OCI-LY1 (cell line): ENCODE measurements at regions not wholly inside any gene's neighbourhood (a gene's known extent, or its start where the extent isn't known, plus 50 kb on each side); places are given as distances from the start of the nearest gene placed in this dataset.

Source experiments
- H2AFZ ChIP-seq: fragments of 200-600 bp; sonication (generic), shearing (Covaris generic); 2 replicates; pipeline ENCODE4 v1.6.0; 2014; ENCODE audit warnings: antibody characterized with exemption, mild to moderate bottlenecking, low read length
- H3F3A ChIP-seq: fragments of 200-600 bp; sonication (generic), shearing (Covaris generic); 2 replicates; pipeline ENCODE4 v1.6.0; 2014; ENCODE audit warnings: mild to moderate bottlenecking, antibody characterized with exemption, low read length, moderate library complexity; ENCODE audit not compliant: insufficient read depth
- H3K27ac ChIP-seq: fragments of 200-600 bp; sonication (generic); 2 replicates; pipeline ENCODE4 v1.5.1; 2014; ENCODE audit warnings: low read length, mixed run types, mild to moderate bottlenecking, low read depth; ENCODE audit not compliant: poor library complexity, severe bottlenecking
- H3K27me3 ChIP-seq: fragments of 200-600 bp; sonication (generic); 2 replicates; pipeline ENCODE4 v1.6.0; 2014; ENCODE audit warnings: antibody characterized with exemption, mild to moderate bottlenecking, low read length, moderate library complexity; ENCODE audit not compliant: insufficient read depth
- H3K36me3 ChIP-seq: fragments of 200-600 bp; sonication (generic); 2 replicates; pipeline ENCODE4 v1.6.1; 2014; ENCODE audit warnings: mild to moderate bottlenecking, antibody characterized with exemption, low read length, moderate library complexity, mixed read lengths; ENCODE audit not compliant: insufficient read depth
- H3K4me1 ChIP-seq: fragments of 200-600 bp; sonication (generic); 2 replicates; pipeline ENCODE4 v1.5.1; 2014; ENCODE audit warnings: mild to moderate bottlenecking, low read length, moderate library complexity; ENCODE audit not compliant: insufficient read depth, severe bottlenecking
- H3K4me2 ChIP-seq: fragments of 200-600 bp; sonication (generic), shearing (Covaris generic); 2 replicates; pipeline ENCODE4 v1.6.1; 2014; ENCODE audit warnings: low read length
- H3K4me3 ChIP-seq: fragments of 200-600 bp; sonication (generic); 2 replicates; pipeline ENCODE4 v1.5.1; 2014; ENCODE audit warnings: low read length, low read depth, mild to moderate bottlenecking, mixed read lengths; ENCODE audit not compliant: poor library complexity, severe bottlenecking
- H3K79me2 ChIP-seq: fragments of 200-600 bp; shearing (Covaris generic); 2 replicates; pipeline ENCODE4 v1.6.1; 2016; ENCODE audit warnings: mixed run types, low read length, mixed read lengths; ENCODE audit not compliant: insufficient read depth
- H3K9ac ChIP-seq: fragments of 200-600 bp; sonication (generic), shearing (Covaris generic); 2 replicates; pipeline ENCODE4 v1.6.1; 2014; ENCODE audit warnings: mild to moderate bottlenecking, low read length, mixed read lengths
- H3K9me2 ChIP-seq: fragments of 200-600 bp; sonication (generic), shearing (Covaris generic); 2 replicates; pipeline ENCODE4 v1.6.1; 2014; ENCODE audit warnings: low read depth, mild to moderate bottlenecking, low read length, mixed read lengths
- H3K9me3 ChIP-seq: fragments of 200-600 bp; shearing (Covaris generic); 2 replicates; pipeline ENCODE4 v1.6.1; 2014; ENCODE audit warnings: low read length, mixed read lengths
- H4K20me1 ChIP-seq: fragments of 200-600 bp; sonication (generic), shearing (Covaris generic); 2 replicates; pipeline ENCODE4 v1.6.0; 2016; ENCODE audit warnings: mild to moderate bottlenecking, low read length; ENCODE audit not compliant: insufficient read depth
- CTCF ChIP-seq: fragments of 200-600 bp; sonication (generic), shearing (Covaris generic); IDR thresholded peaks from 2 replicates; pipeline ENCODE4 v1.5.1; 2017; ENCODE audit warnings: mild to moderate bottlenecking, antibody characterized with exemption, low read length, moderate library complexity, mixed read lengths
- EZH2 ChIP-seq: fragments of 200-600 bp; sonication (generic), shearing (Covaris generic); IDR thresholded peaks from 2 replicates; pipeline ENCODE4 v1.8.0; 2017; ENCODE audit warnings: borderline replicate concordance, mixed run types, mild to moderate bottlenecking, antibody characterized with exemption, low read length, moderate library complexity, mixed read lengths

- Histone ChIP-seq H3K36me3 (no peaks in the 10 kb centered on the region), H3K9me2 (no peaks in the 10 kb centered on the region), H3K4me3 (no peak overlapping the region), H3K27ac (no peak overlapping the region), H3K79me2 (no peaks in the 10 kb centered on the region), H2AFZ (no peak overlapping the region), H3F3A (no peaks in the 10 kb centered on the region), H4K20me1 (no peaks in the 10 kb centered on the region), H3K4me1 (no peaks in the 10 kb centered on the region), H3K4me2 (no peak overlapping the region), H3K9me3 (no peaks in the 10 kb centered on the region), H3K9ac (no peak overlapping the region), H3K27me3 (no peaks in the 10 kb centered on the region)
- TF ChIP-seq EZH2, result no peak
- no peak for TF ChIP-seq CTCF
Measured at GRCh38 chr2:173625315-173625714, 270.6 kb downstream of the CDCA7 start.

- no peaks in the 10 kb centered on the region for H3F3A ChIP-seq
- TF ChIP-seq CTCF (no peak), EZH2 (no peak)
- no peaks in the 10 kb centered on the region for H3K9me2 ChIP-seq
- no peaks in the 10 kb centered on the region for H3K36me3 ChIP-seq
- H3K79me2 ChIP-seq, result no peaks in the 10 kb centered on the region
- no peak overlapping the region for H3K9ac ChIP-seq
- no peaks in the 10 kb centered on the region for H3K4me1 ChIP-seq
- no peak overlapping the region for H2AFZ ChIP-seq
- H3K9me3 ChIP-seq, result no peaks in the 10 kb centered on the region
- no peaks in the 10 kb centered on the region for H3K27me3 ChIP-seq
- H4K20me1 ChIP-seq, result no peaks in the 10 kb centered on the region
- H3K27ac ChIP-seq, result no peak overlapping the region
- no peak overlapping the region for H3K4me2 ChIP-seq
- H3K4me3 ChIP-seq, result no peak overlapping the region
Measured at GRCh38 chr2:173629076-173629475, 274.4 kb downstream of the CDCA7 start.

- Histone ChIP-seq H3K27me3 (no peaks in the 10 kb centered on the region), H3K4me2 (no peak overlapping the region), H3K4me1 (no peaks in the 10 kb centered on the region), H3K9me3 (no peaks in the 10 kb centered on the region), H3K9me2 (no peaks in the 10 kb centered on the region), H3F3A (no peaks in the 10 kb centered on the region), H3K79me2 (no peaks in the 10 kb centered on the region), H4K20me1 (no peaks in the 10 kb centered on the region), H3K4me3 (no peak overlapping the region), H3K27ac (no peak overlapping the region), H2AFZ (no peak overlapping the region), H3K9ac (no peak overlapping the region), H3K36me3 (no peaks in the 10 kb centered on the region)
- TF ChIP-seq CTCF, result no peak
- TF ChIP-seq EZH2, result no peak
Measured at GRCh38 chr2:173630425-173631126, 275.9 kb downstream of the CDCA7 start.
